ENCODE measurements at regions not wholly inside any gene's neighbourhood (a gene's known extent, or its start where the extent isn't known, plus 50 kb on each side); places are given as distances from the start of the nearest gene placed in this dataset.

DNA sequence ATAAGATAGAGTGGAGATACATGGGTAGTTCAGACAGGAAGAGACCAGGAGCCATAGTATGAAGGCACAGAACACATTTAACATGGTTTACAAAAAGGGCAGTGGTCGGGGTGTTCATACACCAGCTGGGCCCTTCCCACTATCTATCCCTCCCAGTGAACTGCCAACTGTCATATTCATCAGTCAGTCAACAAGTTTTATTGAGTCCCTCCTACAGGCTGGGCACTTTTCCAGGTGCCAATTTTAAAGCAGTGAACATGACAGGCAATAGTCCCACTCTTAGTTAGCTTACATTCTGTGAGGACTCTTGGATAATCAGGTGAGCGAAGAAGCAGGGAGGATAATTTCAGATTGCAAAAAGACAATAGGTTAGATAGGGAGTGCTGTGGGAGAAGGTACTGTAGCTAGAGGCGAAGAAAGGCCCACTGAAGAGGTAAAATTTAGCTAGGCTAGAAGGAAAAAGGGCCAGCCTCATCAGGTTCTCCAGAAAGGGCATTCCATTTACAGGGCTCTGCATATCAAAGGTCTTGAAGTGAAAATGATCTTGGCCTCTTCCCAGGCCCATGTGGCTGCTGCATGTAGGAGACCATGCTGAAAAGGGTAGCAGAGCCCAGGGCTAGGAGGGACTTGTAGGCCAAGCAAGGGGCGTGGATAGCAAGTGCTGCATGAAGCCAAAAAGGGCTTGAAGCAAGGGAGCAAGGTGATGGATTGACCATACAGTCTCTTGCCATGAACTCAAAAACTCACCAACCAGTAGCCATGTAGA lies 274.7 kb upstream of the SNX7 start:
- H3K27me3 ChIP-seq, result no peaks in the 10 kb centered on the region
- intact Hi-C loops (cut with DNase I), result no loop called here
- TF ChIP-seq, protein P1, sequence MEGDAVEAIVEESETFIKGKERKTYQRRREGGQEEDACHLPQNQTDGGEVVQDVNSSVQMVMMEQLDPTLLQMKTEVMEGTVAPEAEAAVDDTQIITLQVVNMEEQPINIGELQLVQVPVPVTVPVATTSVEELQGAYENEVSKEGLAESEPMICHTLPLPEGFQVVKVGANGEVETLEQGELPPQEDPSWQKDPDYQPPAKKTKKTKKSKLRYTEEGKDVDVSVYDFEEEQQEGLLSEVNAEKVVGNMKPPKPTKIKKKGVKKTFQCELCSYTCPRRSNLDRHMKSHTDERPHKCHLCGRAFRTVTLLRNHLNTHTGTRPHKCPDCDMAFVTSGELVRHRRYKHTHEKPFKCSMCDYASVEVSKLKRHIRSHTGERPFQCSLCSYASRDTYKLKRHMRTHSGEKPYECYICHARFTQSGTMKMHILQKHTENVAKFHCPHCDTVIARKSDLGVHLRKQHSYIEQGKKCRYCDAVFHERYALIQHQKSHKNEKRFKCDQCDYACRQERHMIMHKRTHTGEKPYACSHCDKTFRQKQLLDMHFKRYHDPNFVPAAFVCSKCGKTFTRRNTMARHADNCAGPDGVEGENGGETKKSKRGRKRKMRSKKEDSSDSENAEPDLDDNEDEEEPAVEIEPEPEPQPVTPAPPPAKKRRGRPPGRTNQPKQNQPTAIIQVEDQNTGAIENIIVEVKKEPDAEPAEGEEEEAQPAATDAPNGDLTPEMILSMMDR (IDR thresholded peaks at IDR 0.05), result no peak
- TF ChIP-seq EP300 (IDR thresholded peaks at IDR 0.05), result no peak
- no peak for TF ChIP-seq POLR2A (IDR thresholded peaks at IDR 0.05)
- WGBS, 2 donors, result 60 to 86% methylated on average over 4 of the region's 4 CpGs
- no peaks in the 10 kb centered on the region for H3K9me3 ChIP-seq
- no peak overlapping the region for H3K4me3 ChIP-seq
- H3K27ac ChIP-seq, result no peak overlapping the region
- H3K4me1 ChIP-seq, result no peaks in the 10 kb centered on the region
- DNase-seq, result no peak
- H3K36me3 ChIP-seq, result no peaks in the 10 kb centered on the region

DNA sequence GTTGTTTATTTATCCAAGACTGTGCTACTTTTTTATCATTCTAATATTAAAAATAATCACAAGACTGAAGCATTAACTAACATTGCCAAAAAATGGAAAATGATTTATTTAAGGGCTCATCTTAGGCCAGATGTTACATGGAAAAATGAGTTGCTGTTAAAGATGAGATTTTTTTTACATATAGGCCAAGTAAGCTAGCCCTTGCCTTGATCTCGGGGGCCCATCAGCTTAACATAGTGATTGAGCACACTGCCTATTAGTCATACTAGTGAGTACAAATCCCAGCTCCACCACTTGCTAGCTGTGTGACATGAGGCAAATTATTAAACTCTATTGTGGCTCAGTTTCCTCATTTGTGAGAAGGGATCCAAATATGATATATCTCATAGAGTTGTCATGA lies 275.9 kb upstream of the SNX7 start:
- H3K9me3 ChIP-seq, result no peaks in the 10 kb centered on the region
- intact Hi-C loops (cut with DNase I), result no loop called here
- TF ChIP-seq, protein P1 (IDR thresholded peaks at IDR 0.05), result no peak
- no peak for TF ChIP-seq POLR2A (IDR thresholded peaks at IDR 0.05)
- no peak for TF ChIP-seq EP300 (IDR thresholded peaks at IDR 0.05)
- no peak for TF ChIP-seq POLR2AphosphoS5 (IDR thresholded peaks at IDR 0.05)
- H3K4me3 ChIP-seq, result no peak overlapping the region
- 74 to 89% methylated on average over 1 of the region's 1 CpG for WGBS, 2 donors
- H3K27ac ChIP-seq, result no peak overlapping the region
- no peaks in the 10 kb centered on the region for H3K4me1 ChIP-seq
- H3K27me3 ChIP-seq, result no peaks in the 10 kb centered on the region
- H3K36me3 ChIP-seq, result no peaks in the 10 kb centered on the region
- DNase-seq, result no peak

DNA sequence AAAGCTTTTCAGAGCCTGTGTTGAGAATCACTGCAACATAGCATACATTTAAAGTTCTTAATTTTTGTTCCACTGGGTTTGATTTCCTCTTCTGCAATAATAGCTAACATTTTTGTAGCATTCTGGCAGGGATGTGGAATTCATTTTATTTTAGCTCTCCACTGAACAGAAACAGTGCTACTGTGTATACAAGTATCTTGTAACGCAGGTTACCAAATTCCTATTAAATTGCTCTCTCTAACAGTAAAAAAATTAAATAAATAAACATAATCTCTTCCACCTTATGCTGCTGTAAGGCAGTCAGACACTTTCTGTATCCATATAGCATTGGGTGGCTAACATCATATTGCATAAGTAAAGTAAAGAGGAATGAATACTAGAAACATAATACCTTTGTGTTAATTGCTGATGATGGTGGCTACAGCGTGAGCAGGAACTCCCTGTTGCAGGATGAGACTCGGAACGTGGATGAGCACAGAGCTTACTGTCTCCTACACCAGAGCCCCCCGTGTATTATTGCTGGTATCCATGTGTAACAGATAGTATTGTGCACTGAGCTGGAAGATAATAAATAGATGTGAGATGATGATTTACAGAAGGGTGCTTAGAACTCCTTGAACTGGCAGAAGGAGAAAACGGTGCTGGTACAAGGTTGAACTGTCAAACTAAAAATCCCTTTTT lies 276.9 kb upstream of the SNX7 start:
- Histone ChIP-seq H3K27me3 (no peaks in the 10 kb centered on the region), H3K27ac (no peak overlapping the region), H3K36me3 (no peaks in the 10 kb centered on the region), H3K4me1 (no peaks in the 10 kb centered on the region), H3K4me3 (no peak overlapping the region), H3K9me3 (no peaks in the 10 kb centered on the region)
- no peak for DNase-seq
- WGBS, 2 donors, result 80 to 84% methylated on average over 6 of the region's 6 CpGs
- intact Hi-C loops (cut with DNase I), result no loop called here
- TF ChIP-seq EP300 (IDR thresholded peaks at IDR 0.05) (no peak), POLR2AphosphoS5 (IDR thresholded peaks at IDR 0.05) (no peak)
- TF ChIP-seq, protein P1 (IDR thresholded peaks at IDR 0.05), result no peak

DNA sequence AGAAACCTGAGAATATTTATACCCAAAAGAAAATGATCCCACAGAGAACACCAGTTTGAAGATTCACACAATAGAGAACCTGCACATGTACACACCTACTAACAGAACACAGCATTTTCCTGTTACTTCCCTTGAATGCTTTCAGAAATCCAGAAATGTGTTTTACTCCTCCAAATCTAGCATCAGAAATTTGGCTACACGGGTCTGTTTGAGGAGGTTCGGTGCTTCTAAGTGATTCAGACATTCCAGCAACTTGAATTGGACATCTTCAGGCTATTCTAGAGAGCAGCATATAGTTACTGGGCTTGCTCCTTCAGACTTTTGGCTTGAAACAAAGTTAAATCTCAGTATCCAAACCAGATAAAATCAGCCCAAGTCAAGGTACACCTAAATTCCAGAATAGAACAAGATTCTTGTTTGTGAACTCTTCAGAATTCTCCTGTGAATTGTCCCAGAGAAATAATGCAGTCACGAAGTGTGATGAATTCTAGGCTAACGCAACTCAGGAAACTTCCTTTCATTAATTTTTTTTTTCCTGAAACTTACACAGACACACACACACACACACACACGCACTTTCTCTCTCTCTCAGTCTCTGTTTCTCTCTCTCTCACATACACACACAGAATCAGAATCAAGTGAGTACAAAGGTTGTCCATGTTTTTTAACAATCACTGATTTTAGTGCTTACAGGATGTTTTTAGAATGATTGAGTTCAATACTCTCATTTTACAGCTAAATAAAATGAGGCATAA lies 278.4 kb upstream of the SNX7 start:
- DNase-seq, result no peak
- Histone ChIP-seq H3K36me3 (no peaks in the 10 kb centered on the region), H3K4me3 (no peak overlapping the region), H3K9me3 (no peaks in the 10 kb centered on the region), H3K27me3 (no peaks in the 10 kb centered on the region), H3K27ac (no peak overlapping the region), H3K4me1 (no peaks in the 10 kb centered on the region)
- intact Hi-C loops (cut with DNase I), result no loop called here
- TF ChIP-seq, protein P1 (IDR thresholded peaks at IDR 0.05), result no peak
- no peak for TF ChIP-seq POLR2A (IDR thresholded peaks at IDR 0.05)
- no peak for TF ChIP-seq EP300 (IDR thresholded peaks at IDR 0.05)
- TF ChIP-seq POLR2AphosphoS5 (IDR thresholded peaks at IDR 0.05), result no peak
- 63 to 80% methylated on average over 5 of the region's 5 CpGs for WGBS, 2 donors
